22Rv1 (cell line): ENCODE measurements at regions not wholly inside any gene's neighbourhood (a gene's known extent, or its start where the extent isn't known, plus 50 kb on each side); places are given as distances from the start of the nearest gene placed in this dataset.

Experiments used
- ZFX ChIP-seq: fragments of 450-650 bp; IDR thresholded peaks from 2 replicates; pipeline ENCODE4 v1.6.1; 2017; ENCODE audit warnings: antibody characterized with exemption, borderline replicate concordance
- TF ChIP-seq, protein P1 (sequence below): fragments of 450-650 bp; IDR thresholded peaks from 2 replicates; pipeline ENCODE4 v1.5.1; 2017; ENCODE audit warnings: mild to moderate bottlenecking

DNA sequence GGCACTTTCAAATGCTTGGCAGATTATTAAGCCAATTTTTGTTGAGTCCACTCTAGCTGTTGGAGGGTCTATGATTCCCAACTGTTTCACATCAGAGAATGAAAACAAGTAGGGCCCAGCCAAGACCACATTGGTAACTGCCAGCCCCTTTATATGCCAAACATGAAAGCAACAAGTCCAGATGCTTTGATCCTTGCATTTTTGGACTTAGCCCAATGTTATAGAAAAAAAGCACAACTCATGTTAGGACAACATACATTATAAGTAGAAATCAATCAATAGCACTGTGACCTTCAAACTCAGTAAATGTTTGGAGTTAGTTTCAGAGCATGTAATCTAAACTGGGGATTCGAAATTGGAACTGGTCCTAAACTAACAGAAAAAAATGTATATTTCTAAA, 674.7 kb downstream of the MECOM start:
- no peak for TF ChIP-seq ZFX
- TF ChIP-seq, protein P1, sequence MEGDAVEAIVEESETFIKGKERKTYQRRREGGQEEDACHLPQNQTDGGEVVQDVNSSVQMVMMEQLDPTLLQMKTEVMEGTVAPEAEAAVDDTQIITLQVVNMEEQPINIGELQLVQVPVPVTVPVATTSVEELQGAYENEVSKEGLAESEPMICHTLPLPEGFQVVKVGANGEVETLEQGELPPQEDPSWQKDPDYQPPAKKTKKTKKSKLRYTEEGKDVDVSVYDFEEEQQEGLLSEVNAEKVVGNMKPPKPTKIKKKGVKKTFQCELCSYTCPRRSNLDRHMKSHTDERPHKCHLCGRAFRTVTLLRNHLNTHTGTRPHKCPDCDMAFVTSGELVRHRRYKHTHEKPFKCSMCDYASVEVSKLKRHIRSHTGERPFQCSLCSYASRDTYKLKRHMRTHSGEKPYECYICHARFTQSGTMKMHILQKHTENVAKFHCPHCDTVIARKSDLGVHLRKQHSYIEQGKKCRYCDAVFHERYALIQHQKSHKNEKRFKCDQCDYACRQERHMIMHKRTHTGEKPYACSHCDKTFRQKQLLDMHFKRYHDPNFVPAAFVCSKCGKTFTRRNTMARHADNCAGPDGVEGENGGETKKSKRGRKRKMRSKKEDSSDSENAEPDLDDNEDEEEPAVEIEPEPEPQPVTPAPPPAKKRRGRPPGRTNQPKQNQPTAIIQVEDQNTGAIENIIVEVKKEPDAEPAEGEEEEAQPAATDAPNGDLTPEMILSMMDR: no peak
